KBM-7 (cell line): ENCODE measurements at regions not wholly inside any gene's neighbourhood (a gene's known extent, or its start where the extent isn't known, plus 50 kb on each side); places are given as distances from the start of the nearest gene placed in this dataset.
"Not testable (repeated sequence)": the region's sequence is repeated elsewhere in the genome, so short reads cannot be mapped to it uniquely, and the experiment has no call there.

Experiments used
- DNase-seq: peaks from one replicate; pipeline ENCODE4 v3.0.0-alpha.2; 2015
- in situ Hi-C: fragments of 300-500 bp; cut with MboI; formaldehyde crosslinking; loops from 2 replicates; pipeline ENCODE4 v1.14.3; 2020; ENCODE audit warnings: low sequenced_read_pairs, low pct_unique_long_range_greater_than_20kb, mixed read lengths

DNA sequence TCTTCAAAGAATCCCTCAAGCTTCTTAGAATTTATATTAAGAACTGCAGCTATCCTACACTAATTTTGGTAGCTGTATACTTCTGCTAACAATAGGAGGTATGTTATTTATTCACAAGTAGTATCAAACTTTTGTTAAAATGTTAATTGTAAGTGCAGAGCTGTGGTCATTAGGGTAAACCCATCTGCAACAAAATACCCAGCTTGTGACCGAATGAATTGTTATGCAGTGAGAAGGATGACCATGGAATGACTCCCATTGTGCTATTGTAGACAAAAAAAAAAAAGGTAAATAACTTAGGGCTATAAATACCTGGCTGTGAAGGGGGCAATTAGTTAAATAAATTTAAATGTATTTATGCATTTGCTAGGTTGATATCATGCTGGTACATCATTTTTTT is 186.1 kb downstream of the ADCYAP1 start:
- in situ Hi-C loops, result no loop called here
- no peak for DNase-seq

- in situ Hi-C loops, result no loop called here
- no peak for DNase-seq
Measured at GRCh38 chr18:1092228-1092627, 187.6 kb downstream of the ADCYAP1 start.

DNA sequence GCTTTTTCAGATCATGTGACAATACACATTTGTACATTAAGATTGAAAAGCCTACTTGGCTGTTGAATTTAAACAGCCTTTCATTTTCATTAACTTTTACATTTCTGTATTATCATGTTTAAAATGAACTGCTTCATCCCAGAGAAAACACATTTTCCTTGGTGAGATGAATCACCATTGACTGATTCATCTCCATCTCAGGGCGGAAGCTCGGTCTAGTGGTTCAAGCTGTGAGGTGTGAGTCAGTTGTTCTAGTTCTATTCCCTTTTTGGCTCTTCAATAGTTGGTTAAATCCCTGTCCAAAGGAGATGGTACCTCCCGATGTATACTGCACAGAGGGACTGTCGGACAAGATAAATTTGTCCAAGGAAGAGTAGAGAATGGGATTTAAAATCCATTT is 189.7 kb downstream of the ADCYAP1 start:
- DNase-seq, result no peak
- in situ Hi-C loops, result no loop called here

DNA sequence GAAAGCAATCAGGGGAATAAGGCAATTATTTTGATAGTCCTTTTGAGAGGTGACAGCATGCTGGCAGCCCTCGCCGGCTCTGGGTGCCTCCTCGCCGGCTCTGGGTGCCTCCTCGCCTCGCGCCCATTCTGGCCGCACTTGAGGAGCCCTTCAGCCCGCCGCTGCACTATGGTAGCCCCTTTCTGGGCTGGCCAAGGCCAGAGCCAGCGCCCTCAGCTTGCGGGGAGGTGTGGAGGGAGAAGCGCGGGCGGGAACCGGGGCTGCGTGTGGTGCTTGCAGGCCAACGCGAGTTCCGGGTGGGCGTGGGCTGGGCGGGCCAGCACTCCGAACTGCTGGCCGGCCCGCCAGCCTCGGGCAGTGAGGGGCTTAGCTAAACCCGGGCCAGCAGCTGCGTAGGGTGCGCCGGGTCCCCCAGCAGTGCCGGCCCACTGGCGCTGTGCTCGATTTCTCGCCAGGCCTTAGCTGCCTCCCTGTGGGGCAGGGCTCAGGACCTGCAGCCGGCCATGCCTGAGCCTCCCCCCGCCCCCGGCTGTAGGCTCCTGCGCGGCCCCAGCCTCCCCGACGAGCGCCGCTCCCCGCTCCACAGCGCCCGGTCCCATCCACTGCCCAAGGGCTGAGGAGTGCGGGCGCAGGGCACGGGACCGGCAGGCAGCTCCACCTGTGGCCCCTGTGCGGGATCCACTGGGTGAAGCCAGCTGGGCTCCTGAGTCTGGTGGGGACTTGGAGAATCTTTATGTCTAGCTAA is 193.5 kb downstream of the ADCYAP1 start:
- in situ Hi-C loops, DNase-seq: not testable (repeated sequence)

DNA sequence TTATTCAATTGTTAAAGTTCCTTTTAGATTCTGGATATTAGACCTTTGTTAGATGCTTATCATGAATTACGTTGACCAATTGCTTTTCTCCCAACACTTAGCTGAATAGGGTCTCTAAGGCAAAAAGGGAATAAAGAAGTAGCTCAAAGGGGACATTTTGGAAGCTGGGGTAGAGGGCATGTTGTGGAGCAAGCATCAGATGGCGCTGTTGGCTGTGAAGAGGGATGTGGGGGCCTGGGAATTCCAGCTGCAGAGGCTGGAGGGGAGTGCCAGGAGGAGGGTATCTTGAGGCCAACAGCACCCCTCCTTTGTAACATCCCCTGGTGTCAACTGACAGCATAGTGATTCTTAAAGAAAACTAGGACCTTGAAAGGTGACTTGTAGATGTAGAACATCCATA is 198.2 kb downstream of the ADCYAP1 start:
- in situ Hi-C loops, result no loop called here
- no peak for DNase-seq

GRCh38 chr18:1103537-1103936 is 198.9 kb downstream of the ADCYAP1 start:
- no peak for DNase-seq
- in situ Hi-C loops, result no loop called here

DNA sequence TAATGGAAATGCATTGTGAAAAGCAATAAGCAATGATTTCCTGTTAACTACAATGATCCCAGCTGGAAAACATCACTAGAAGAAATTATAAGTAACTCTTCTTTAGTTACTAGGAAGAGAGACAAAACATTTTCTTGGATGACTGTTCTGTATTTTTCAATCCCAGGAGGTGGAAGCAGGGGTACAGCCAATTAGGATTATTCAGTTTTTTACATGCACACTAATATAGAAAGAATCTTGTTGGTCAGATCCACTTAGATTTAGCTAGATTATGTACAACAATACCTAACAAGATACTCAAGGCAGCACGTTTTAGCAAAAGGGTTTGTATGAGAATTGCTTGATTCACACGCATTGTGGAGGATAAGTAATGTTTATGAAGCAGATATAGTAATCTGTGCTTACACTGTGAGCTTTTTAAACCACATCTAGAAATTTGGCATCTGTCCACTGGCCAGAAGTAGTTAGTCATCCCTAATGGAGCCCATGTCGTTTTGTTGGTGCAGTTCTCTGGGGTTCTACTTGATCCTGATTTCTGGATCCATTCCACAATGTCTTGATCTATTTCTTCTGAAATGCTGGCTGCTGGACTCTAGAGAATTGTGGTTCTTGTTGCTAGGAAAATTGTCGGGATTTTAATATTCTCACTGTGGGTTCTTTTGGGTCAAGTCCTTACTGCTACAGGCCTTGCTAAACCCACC is 199.7 kb downstream of the ADCYAP1 start:
- no peak for DNase-seq
- in situ Hi-C loops, result no loop called here

- no peak for DNase-seq
Measured at GRCh38 chr18:1124495-1124894, 219.8 kb downstream of the ADCYAP1 start.

GRCh38 chr18:1133541-1133940 is 228.9 kb downstream of the ADCYAP1 start:
- in situ Hi-C loops, result no loop called here

More at GRCh38 chr18:1124495-1124894, 219.8 kb downstream of the ADCYAP1 start:
- in situ Hi-C loops, result no loop called here

GRCh38 chr18:1147730-1148129 is 243.1 kb downstream of the ADCYAP1 start:
- in situ Hi-C loops, result no loop called here
- DNase-seq, result no peak

More at GRCh38 chr18:1133541-1133940, 228.9 kb downstream of the ADCYAP1 start:
- no peak for DNase-seq

DNA sequence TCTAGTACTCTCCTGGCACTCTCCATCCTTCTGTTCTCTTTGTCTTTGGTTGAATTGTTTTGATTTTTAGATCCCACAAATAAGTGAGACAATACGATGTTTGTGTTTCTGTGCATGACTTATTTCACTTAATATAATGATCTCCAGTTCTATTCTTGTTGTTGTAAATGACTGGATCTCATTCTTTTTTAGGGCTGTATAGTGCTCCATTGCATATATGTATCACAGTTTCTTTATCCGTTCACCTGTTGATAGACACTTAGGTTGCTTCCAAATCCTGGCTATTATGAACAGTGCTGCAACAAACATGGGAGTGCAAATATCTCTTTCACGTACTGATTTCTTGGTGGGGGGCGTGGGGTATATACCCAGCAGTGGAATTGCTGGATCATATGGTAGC is 245.0 kb downstream of the ADCYAP1 start:
- DNase-seq, result no peak
- in situ Hi-C loops, result no loop called here

DNA sequence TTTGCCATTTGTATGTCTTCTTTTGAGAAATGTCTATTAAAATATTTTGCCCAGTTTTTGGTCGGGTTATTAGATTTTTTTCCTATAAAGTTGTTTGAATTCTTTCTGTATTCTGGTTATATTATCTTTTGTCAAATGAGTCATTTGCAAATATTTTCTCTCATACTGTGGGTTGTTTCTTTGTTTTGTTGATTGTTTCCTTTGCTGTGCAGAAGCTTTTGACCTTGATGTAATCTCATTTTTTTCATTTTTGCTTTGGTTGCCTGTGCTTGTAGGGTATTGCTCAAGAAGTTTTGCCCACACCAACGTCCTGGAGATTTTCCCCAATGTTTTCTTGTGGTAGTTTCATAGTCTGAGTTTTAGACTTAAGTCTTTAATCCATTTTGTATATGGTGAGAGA is 245.7 kb downstream of the ADCYAP1 start:
- no peak for DNase-seq
- in situ Hi-C loops, result no loop called here

GRCh38 chr18:1152958-1153357 is 248.3 kb downstream of the ADCYAP1 start:
- in situ Hi-C loops, DNase-seq: not testable (repeated sequence)

DNA sequence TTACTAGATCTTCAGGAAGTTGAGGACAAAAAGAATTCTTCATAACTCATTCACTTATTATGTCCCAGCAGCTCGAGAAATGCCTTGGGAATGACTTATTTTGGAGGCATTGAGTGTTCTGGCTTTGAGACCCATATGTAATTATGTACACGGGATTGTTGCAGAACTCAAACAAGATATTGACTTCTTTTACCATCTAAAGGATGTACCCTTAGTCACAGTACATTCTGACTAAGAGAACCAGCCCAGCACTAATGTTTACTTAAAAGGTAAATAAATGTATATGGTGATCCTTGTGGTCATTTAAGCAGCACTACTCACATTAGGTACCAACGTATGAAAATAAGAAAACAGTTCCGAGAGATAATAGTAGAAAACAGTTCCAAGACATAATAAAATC is 268.9 kb downstream of the ADCYAP1 start:
- in situ Hi-C loops, result no loop called here
- no peak for DNase-seq

DNA sequence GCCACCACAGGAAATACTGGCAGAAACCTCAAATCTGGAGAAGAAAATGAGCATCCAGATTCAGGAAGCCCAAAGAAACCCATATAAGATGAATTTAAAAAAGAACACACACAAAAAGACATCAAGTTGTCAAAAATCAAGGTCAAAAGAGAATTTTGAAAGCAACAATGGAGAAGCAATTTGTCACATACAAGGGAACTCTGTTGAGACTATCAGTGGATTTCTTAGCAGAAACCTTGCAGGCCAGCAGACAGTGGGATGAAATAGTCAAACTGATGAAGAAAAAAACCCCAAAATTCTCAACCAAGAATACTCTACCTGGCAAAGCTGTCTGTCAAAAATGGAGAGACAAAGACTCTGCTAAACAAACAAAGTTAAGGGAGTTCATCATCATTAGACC is 272.6 kb downstream of the ADCYAP1 start:
- in situ Hi-C loops, result no loop called here
- no peak for DNase-seq

DNA sequence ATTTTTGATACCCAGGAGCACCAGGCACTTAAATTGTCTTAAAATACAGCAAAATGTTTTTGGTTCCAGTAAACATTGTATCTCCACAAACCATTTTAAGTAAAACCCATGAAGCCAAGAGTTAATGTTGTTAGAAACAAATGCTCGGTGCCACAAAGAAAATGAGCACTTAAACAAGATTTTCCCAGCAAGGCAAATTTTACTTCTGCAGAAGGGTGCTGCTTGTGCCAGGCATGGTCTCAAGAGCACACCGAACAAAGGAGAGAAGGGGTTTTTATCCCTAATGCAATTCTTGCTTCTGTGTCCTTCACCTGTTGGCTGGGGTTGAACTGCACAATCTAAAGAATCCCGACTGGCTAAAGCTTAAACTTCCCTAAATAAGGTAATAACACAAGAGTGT is 286.7 kb downstream of the ADCYAP1 start:
- in situ Hi-C loops, result no loop called here

DNA sequence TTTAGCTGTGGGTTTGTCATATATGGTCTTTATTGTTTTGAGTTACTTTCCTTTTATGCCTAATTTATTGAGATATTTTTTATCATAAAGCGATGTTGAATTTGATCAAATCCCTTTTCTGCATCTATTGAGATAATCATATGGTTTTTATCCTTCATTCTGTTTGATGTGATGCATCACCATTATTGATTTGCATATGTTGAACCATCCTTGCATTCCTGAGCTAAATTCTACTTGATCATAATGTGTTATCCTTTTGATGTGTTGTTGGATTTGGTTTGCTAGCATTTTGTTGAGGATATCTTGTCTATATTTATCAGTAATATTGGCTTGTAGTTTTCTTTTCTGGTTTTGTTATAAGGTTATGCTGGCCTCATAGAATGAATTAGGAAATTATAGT is 308.5 kb downstream of the ADCYAP1 start:
- in situ Hi-C loops, result no loop called here
- no peak for DNase-seq

More for the DNA sequence above, 286.7 kb downstream of the ADCYAP1 start:
- DNase-seq, result no peak

DNA sequence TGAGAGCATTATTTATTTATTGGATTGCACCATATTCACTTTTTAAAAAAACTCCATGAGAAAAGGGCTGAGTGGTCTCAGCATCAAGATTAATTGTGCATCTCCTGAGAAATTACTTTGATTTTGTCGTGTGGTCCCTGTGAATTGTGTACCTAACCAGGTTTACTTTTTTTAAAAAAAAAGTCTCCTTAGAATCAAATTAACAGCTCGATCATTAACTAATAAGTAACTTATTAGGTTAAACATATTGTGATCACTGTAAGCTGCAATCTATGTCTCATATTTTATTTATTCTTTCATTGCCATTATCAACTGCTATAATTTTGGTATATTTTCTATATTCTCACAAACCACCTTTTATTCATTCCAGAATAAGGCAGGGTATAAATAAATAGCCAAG is 318.2 kb downstream of the ADCYAP1 start:
- in situ Hi-C loops, result no loop called here
- DNase-seq, result no peak

GRCh38 chr18:1227025-1227424 is 322.4 kb downstream of the ADCYAP1 start:
- DNase-seq, result no peak
- in situ Hi-C loops, result no loop called here

- in situ Hi-C loops, result no loop called here
- no peak for DNase-seq
Measured at GRCh38 chr18:1229634-1230033, 325.0 kb downstream of the ADCYAP1 start.

GRCh38 chr18:1232867-1233266 is 328.2 kb downstream of the ADCYAP1 start:
- in situ Hi-C loops, result no loop called here
- no peak for DNase-seq
